ENCODE measurements at regions not wholly inside any gene's neighbourhood (a gene's known extent, or its start where the extent isn't known, plus 50 kb on each side); places are given as distances from the start of the nearest gene placed in this dataset.

DNA sequence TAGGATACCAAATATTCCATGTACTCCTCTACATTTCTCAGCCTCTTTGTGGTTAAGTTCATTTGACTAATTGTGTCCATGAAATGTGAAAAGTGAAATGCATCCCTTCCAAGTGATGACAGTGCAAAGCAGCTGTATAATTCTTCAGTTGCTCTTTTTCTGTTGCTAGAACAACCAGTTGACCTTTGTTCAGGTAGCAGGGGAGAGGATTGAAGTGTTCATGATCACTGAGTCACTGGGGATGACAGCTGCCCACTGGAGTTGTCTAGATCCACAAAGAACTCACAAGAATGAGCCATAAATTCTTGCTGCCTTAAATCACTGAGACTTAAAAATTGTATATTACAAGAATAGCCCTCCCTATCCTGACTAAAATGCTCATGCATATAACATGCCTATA lies 254.6 kb downstream of the EPHA7 start:
- in situ Hi-C loops (cut with MboI; ENCODE audit: low pct_unique_long_range_greater_than_20kb, low sequenced_read_pairs, unreplicated experiment): no loop called here
- TF ChIP-seq CTCF (IDR thresholded peaks at IDR 0.05; ENCODE audit: extremely low read depth, insufficient read depth, missing control alignments): no peak
- no peak for DNase-seq (ENCODE audit: low spot score)

DNA sequence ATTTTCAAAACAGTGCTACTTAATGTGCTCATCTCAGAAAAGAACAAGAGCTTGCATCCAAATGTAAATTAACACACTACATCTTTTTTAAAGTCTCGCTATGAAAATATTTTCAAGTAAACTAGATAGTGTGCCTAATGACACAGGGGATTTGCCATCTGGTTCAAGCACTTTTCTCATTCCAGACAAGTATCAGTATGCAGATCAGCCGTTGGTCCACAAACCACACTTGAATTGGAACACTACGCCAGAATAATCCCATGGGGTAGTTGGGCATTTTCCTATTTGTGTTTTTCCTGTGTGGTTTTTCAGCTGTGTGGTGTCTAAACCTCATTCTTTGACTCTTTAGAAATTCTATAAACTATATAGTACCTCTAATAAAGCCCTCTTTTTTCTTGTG lies 256.2 kb downstream of the EPHA7 start:
- TF ChIP-seq CTCF (IDR thresholded peaks at IDR 0.05; ENCODE audit: extremely low read depth, insufficient read depth, missing control alignments): no peak
- in situ Hi-C loops (cut with MboI; ENCODE audit: low pct_unique_long_range_greater_than_20kb, low sequenced_read_pairs, unreplicated experiment): no loop called here

GRCh38 chr6:93139408-93140081 lies 279.8 kb downstream of the EPHA7 start:
- in situ Hi-C loops (cut with MboI; ENCODE audit: low pct_unique_long_range_greater_than_20kb, low sequenced_read_pairs, unreplicated experiment): no loop called here
- TF ChIP-seq CTCF (IDR thresholded peaks at IDR 0.05; ENCODE audit: extremely low read depth, insufficient read depth, missing control alignments): no peak
- no peak for DNase-seq (ENCODE audit: low spot score)

More for the DNA sequence above, 256.2 kb downstream of the EPHA7 start:
- DNase-seq (ENCODE audit: low spot score): no peak

DNA sequence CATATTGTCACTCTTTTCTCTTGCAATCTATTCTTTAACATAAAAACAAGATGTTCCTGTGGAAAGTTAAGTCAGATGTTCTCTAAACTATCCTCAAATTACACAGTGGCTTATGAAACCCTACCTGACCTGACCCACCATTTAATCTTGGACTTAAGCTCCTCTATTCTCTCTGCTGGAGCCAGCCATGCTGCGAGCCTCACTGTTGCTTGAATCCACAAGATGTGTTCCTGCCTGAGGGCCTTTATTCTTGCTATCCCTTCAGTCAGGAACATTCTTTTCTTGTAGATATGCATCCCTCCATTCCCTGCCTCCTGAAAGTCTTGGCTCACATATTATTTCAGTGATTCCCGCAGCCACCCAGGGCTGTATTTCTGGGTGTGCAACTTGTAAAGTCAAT lies 283.2 kb downstream of the EPHA7 start:
- TF ChIP-seq CTCF (IDR thresholded peaks at IDR 0.05; ENCODE audit: extremely low read depth, insufficient read depth, missing control alignments): no peak
- in situ Hi-C loops (cut with MboI; ENCODE audit: low pct_unique_long_range_greater_than_20kb, low sequenced_read_pairs, unreplicated experiment): no loop called here
- no peak for DNase-seq (ENCODE audit: low spot score)

DNA sequence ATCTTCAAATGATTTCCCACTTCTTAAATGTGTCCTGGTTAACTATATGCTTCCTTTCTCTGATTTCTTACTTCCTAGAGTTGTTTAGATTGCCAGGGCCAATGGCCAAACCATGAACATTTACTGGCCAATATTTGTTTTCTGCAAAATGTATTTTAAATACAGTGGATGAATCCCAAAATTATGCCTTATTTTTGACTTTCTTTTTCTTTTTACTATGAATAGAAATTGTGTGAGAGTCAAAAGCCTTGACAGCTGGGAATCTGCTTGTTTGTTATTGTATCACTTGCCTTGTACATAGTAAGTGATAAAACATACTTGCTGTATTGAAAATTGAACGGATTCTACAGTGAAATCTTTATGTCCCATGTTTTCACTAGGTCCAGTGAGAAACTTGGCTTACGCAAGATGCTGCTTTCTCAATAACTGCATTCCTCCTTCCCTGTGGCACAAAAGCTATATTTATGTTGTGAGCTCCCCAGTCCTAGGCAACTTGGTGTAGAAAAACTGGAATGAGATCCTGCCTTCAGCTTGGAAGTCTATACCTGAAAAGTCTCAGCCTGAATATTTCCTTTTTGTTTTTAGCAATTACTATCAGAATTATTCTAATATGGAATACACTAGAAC lies 295.2 kb downstream of the EPHA7 start:
- no peak for DNase-seq (ENCODE audit: low spot score)
- no peak for TF ChIP-seq CTCF (IDR thresholded peaks at IDR 0.05; ENCODE audit: extremely low read depth, insufficient read depth, missing control alignments)

GRCh38 chr6:93123585-93123984 lies 295.8 kb downstream of the EPHA7 start:
- no peak for DNase-seq (ENCODE audit: low spot score)
- TF ChIP-seq CTCF (IDR thresholded peaks at IDR 0.05; ENCODE audit: extremely low read depth, insufficient read depth, missing control alignments): no peak
- in situ Hi-C loops (cut with MboI; ENCODE audit: low pct_unique_long_range_greater_than_20kb, low sequenced_read_pairs, unreplicated experiment): no loop called here

More for the DNA sequence above, 295.2 kb downstream of the EPHA7 start:
- in situ Hi-C loops (cut with MboI; ENCODE audit: low pct_unique_long_range_greater_than_20kb, low sequenced_read_pairs, unreplicated experiment): no loop called here

Measured in GM13977 (cell line).